ENCODE measurements at regions not wholly inside any gene's neighbourhood (a gene's known extent, or its start where the extent isn't known, plus 50 kb on each side); places are given as distances from the start of the nearest gene placed in this dataset.

GRCh38 chr6:137811121-137811915 lies 55.7 kb upstream of the TNFAIP3 start:
- peak overlapping the region; percentile 54 for H2AFZ ChIP-seq (ENCODE audit: control insufficient read depth, low read depth, low read length)
- no peak for TF ChIP-seq ZNF217 (IDR thresholded peaks at IDR 0.05)
- peak; percentile 59 for TF ChIP-seq SKIL (IDR thresholded peaks at IDR 0.05; ENCODE audit: low read depth, poor library complexity, severe bottlenecking)
- TF ChIP-seq NFIC (IDR thresholded peaks at IDR 0.05; ENCODE audit: low read depth, low read length): peak; percentile 56; the same call in 1 of the 2 replicates
- peak; percentile 72 for TF ChIP-seq USF2 (IDR thresholded peaks at IDR 0.05; ENCODE audit: borderline replicate concordance, low read depth, low read length)
- TF ChIP-seq HCFC1 (IDR thresholded peaks at IDR 0.05; ENCODE audit: low read length): no peak
- no peak for TF ChIP-seq MYC (IDR thresholded peaks at IDR 0.05; ENCODE audit: insufficient read depth, insufficient read length, insufficient replicate concordance, low read length, severe bottlenecking)
- TF ChIP-seq ZBED1 (IDR thresholded peaks at IDR 0.05; ENCODE audit: borderline replicate concordance): no peak
- peak; percentile 35; the same call in 1 of the 2 replicates for TF ChIP-seq ZNF24 (IDR thresholded peaks at IDR 0.05)
- TF ChIP-seq SP1 (IDR thresholded peaks at IDR 0.05; ENCODE audit: low read depth, low read length): no peak
- TF ChIP-seq IKZF2 (IDR thresholded peaks at IDR 0.05): peak; percentile 62 to 71; a peak in 3 of 4 replicates
- peak; percentile 74; the same call in 1 of the 2 replicates for TF ChIP-seq ZNF592 (IDR thresholded peaks at IDR 0.05)
- TF ChIP-seq PML (IDR thresholded peaks at IDR 0.05; ENCODE audit: low read length): peak; percentile 60; the same call in 1 of the 2 replicates
- no peak for TF ChIP-seq POU2F2 (IDR thresholded peaks at IDR 0.05; ENCODE audit: borderline replicate concordance, low read depth, low read length)
- peak; percentile 68; the same call in 1 of the 2 replicates for TF ChIP-seq EED (IDR thresholded peaks at IDR 0.05; ENCODE audit: low read depth)
- TF ChIP-seq IKZF1 (conservative IDR thresholded peaks at IDR 0.05): peak; percentile 75

More at GRCh38 chr6:137811121-137811915, 55.7 kb upstream of the TNFAIP3 start:
- TSS peak; percentile 96 for BruUV-seq (replicated peaks)
- no peaks in the 10 kb centered on the region for H3K27me3 ChIP-seq (replicated peaks in 1 of 2; ENCODE audit: control insufficient read depth in 2 of 2, insufficient read depth in 2 of 2, low read length in 1 of 2)
- CTCF ChIA-PET: interaction anchor here (0.8 to 4.5 kb wide), 14 partner anchors 11 to 191 kb away, joined by 3 to 49 read pairs (median 6); partner anchors contain the start of gene TNFAIP3
- in situ Hi-C loops (cut with MboI) (no loop called here), intact Hi-C loops (cut with micrococcal nuclease; ENCODE audit: unreplicated experiment) (no loop called here)
- DNase-seq (ENCODE audit: low read depth, low spot score): peak; percentile 95
- peaks cover 31% of the 10 kb centered on the region for H3K4me1 ChIP-seq (ENCODE audit: control insufficient read depth, insufficient read depth, low read length)
- RAD21 ChIA-PET (ENCODE audit: unreplicated experiment): interaction anchor here (0.9 to 5.9 kb wide), 22 partner anchors 9 to 137 kb away, joined by 3 to 39 read pairs (median 6); partner anchors contain the start of gene TNFAIP3
- H3K79me2 ChIP-seq (ENCODE audit: control insufficient read depth, insufficient read depth, low read length): no peaks in the 10 kb centered on the region
- SMC1A ChIA-PET (ENCODE audit: uncharacterized antibody, unreplicated experiment): interaction anchor here (0.6 to 5.7 kb wide), 21 partner anchors 9 to 128 kb away, joined by 3 to 69 read pairs (median 11); partner anchors contain the start of gene TNFAIP3
- H3K9me3 ChIP-seq (replicated peaks; ENCODE audit: control insufficient read depth, insufficient read depth, low read length): peaks cover 2% of the 10 kb centered on the region; the same call in 2 of the 3 replicates
- peak; percentile 86 for FAIRE-seq
- H3K27ac ChIP-seq (ENCODE audit: control insufficient read depth, insufficient read depth): peak overlapping the region; percentile 89
- H3K4me3 ChIP-seq: peak overlapping the region; percentile 20
- POLR2A ChIA-PET: interaction anchor here (0.6 to 6.2 kb wide), 23 partner anchors 10 to 135 kb away, joined by 3 to 95 read pairs (median 4); no protein-coding TSS in a partner anchor
- H3K36me3 ChIP-seq (ENCODE audit: control insufficient read depth in 2 of 2, insufficient read depth in 2 of 2, low read length in 1 of 2): no peaks in the 10 kb centered on the region
- H4K20me1 ChIP-seq (ENCODE audit: control insufficient read depth, insufficient read depth): no peaks in the 10 kb centered on the region
- H3K4me2 ChIP-seq (ENCODE audit: control insufficient read depth, insufficient read depth): peak overlapping the region; percentile 14
- 2% methylated on average over 13 of the region's 13 CpGs for WGBS (ENCODE audit: insufficient coverage, insufficient replicate concordance, low lambda C conversion rate, missing lambda C conversion rate)
- H3K9ac ChIP-seq (ENCODE audit: control insufficient read depth, insufficient read depth, low read length): peak overlapping the region; percentile 70
- peak; percentile 95 for ATAC-seq
